Colon (tissue), 2 donors: ENCODE measurements at regions not wholly inside any gene's neighbourhood (a gene's known extent, or its start where the extent isn't known, plus 50 kb on each side); places are given as distances from the start of the nearest gene placed in this dataset.

Source experiments
- FAIRE-seq: peaks from 2 replicates; lab custom pipeline; 2012; peaks lifted over from hg19 to GRCh38; lab: Jason Lieb, UNC
- donor health status: control.
- donor health status: control.

GRCh38 chr3:8201886-8202285 lies 299.7 kb upstream of the LMCD1 start:
- no peak for FAIRE-seq

DNA sequence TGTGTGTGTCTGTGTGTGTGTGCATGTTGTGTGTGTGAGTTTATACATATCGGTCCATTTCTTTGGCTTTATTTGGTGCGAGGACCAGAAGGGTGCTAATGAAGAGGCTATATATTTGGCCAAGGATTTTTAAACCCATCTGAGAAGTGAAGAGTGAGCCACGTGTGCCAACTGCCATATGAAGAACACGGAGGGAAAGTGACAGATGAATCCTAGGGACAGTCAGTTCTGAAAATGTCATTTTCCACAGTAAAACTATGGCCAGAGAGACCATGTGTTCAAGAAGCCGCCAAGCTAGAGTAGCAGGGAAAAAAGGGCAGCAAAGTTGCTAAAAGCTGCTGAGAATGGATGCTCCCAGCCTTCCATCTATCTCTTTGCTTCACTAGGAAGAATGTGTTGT lies 297.3 kb upstream of the LMCD1 start:
- no peak for FAIRE-seq

GRCh38 chr3:8204853-8205650 lies 296.6 kb upstream of the LMCD1 start:
- no peak for FAIRE-seq

GRCh38 chr3:8205881-8206280 lies 295.7 kb upstream of the LMCD1 start:
- no peak for FAIRE-seq

DNA sequence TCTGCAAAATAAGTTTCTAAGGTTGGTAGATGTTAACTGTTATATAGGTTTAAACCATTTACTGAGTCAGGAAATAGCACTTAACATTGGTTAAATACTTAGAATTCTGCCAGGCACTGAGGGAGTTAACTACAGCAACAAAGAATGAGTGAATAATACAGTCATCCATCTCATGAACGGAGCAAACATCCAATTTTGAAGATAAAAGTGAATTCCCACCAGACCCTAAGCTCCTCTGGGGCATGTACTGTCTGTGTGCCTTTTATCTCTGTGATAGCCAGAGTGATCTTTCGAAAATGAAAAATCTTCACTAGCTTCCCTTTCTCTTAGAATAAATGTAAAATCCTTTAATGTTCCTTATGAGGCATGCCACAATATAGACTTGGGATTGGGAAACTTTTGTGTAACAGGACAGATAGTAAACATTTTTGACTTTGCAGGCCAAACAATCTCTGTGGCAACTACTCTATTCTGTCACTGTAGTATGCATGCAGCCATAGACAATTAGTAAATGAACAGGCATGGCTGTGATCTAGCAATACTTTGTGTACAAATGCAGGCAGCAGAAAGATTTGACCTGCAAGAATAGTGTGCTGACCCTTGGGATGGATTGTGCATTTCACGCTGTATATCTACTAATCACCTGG lies 294.5 kb upstream of the LMCD1 start:
- no peak for FAIRE-seq

GRCh38 chr3:8210882-8211341 lies 290.7 kb upstream of the LMCD1 start:
- no peak for FAIRE-seq

DNA sequence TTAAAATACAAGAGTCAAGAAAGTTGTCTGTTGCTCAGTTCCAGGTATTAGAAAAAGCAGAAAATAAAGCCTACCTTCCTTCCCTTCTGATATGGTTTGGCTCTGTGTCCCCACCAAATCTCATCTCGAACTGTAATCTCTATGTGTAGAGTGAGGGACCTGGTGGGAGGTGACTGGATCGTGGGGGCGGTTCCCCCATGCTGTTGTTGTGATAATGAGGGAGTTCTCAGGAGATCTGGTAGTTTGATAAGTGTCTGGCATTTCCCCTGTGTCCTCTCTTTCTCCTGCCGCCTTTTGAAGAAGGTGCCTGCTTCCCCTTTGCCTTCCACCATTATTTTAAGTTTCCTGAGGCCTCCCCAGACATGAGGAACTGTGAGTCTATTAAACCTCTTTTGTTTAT lies 288.8 kb upstream of the LMCD1 start:
- FAIRE-seq, result no peak

- FAIRE-seq, result no peak
Measured at GRCh38 chr3:8213286-8213685, 288.3 kb upstream of the LMCD1 start.

DNA sequence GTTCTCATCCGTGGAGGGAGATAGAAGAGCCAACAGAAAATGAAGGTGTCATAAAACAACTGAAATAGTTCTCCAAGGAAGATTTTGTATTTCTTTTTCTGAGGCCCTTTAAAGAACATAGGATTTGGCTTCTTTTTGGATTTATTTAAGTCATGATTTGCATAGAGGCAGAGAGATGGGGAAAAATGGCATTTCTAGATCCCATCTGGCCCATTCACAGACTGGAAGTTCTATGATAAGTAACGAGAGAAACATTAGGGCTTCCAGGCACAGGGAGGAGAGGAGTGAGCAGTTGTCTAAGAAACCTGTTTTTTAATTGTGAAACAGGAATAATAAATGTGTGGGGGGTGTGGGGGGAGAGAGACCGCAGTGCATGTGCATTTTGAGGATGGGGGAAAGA lies 285.8 kb upstream of the LMCD1 start:
- no peak for FAIRE-seq

DNA sequence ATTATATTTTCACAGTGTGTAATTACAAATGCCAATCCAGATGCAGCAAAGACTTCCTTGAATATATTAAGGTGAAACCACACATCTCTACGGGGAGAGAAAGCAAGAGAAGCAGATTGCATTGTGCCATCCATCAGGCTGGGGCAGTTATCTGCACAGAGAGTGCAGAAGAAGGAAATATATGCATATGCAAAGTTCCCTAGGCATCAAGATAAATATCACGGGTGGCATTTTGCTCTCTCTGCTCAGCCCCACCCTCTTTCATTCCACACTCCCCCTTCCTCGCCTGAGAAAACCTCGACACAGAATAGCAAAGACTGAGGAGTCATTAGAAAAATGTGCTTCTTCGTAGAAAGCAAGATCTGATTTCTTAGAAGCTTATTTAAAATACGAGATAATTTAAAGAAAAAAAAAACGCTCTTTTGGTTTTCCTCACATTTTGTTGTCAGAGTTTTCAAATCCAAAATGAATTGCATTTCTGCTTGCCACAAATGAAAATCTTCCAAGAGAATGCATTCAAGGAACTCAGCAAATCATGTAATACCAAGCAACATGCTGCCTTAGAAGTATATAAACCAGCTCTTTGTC lies 283.2 kb upstream of the LMCD1 start:
- no peak for FAIRE-seq

- no peak for FAIRE-seq
Measured at GRCh38 chr3:8220291-8220690, 281.3 kb upstream of the LMCD1 start.

GRCh38 chr3:8223766-8224165 lies 277.9 kb upstream of the LMCD1 start:
- FAIRE-seq, result no peak

DNA sequence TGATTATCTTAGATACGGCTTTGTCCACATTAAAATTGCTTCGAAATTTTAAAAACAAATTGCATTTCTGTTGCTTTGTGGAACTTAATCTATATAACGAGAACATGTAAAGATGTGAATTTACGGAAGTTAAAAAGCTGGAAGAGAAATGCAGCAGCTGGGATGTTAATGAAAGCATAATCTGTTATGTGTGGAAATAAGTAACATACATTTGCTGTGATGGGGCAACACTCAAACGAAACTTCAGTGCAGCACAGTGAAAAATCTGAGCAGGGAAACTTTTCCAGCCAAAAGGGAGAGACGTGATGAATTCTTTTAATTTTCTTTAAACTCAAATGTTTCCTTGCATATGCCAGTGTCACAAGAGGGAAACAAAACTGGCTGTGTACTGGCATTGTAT lies 276.7 kb upstream of the LMCD1 start:
- FAIRE-seq, result no peak

DNA sequence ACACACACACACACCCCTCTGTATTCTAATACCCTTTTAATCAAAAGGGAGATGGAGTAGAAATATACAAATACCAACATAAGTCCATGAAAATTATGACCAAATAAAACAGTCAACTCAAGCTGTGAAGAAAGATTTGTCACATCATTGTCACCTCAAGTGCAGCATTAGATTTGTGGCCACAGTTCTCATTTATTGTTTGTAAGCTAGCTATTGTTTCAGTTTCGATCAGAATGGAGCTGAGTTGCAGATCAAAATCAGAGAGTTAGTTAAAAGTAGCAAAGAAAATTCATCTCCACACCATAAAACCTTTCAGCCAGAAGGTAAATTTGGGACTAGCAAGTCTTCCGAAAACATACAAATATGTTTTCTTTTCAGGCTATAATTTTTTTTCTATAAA lies 267.7 kb upstream of the LMCD1 start:
- FAIRE-seq, result no peak

- FAIRE-seq, result no peak
Measured at GRCh38 chr3:8236264-8236663, 265.4 kb upstream of the LMCD1 start.

- no peak for FAIRE-seq
Measured at GRCh38 chr3:8237893-8238292, 263.7 kb upstream of the LMCD1 start.

DNA sequence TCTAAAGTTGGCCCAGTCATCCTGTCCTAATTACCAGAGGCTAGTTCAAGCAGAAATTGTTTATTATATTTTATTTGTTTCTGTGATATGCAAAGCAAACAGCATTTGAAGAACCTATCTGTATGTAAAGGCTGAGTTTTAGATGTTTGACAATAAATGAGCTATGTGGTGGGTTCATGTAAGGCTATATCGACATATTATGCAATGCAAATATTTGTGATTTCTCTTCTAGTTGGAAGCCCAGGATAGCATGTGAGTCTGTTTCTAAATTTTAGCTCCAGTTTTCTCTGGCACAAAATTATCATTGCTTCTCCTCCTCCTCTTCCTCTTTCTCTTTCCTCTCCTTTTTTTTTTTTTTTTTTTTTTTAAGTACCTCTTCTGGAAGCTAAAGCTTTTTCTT lies 263.2 kb upstream of the LMCD1 start:
- FAIRE-seq, result no peak

DNA sequence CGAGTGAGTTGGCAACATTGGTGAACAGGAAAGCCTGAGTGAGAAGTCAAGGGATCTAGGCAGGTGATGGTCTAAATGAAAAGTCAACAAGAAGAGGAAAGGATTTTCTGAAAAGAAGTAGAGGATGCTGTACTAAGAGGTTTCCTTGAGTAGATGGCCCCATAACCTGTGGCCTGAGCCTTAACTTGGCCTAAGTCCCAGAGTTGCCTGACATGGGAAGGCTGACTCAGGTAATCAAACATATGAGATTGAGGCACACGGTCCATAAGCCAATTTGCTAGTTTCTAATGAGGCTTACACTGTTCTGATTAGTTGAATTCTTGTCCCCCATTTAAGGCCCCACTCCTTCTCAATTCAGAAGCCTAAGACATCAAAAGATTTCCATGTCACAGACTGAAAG lies 262.5 kb upstream of the LMCD1 start:
- no peak for FAIRE-seq

GRCh38 chr3:8239718-8240695 lies 261.6 kb upstream of the LMCD1 start:
- no peak for FAIRE-seq

DNA sequence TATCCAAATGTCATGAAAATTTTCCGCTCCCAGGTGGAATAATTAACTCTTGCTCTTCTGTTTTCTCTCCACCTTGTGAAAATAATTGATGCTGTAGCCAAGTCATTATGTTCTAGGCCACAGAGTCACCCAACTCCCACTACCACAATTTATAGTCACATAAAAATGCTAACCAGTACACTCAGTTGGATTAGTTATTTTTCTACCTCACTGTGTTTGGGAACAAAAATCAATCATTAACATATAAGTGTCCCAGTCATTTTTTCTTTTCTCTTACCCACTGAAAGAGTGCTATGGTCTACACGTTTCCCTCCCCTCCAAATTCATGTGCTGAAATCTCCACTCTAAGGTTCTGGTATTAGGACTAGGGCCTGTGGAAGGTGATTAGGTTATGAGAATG lies 255.6 kb upstream of the LMCD1 start:
- no peak for FAIRE-seq

- no peak for FAIRE-seq
Measured at GRCh38 chr3:8253201-8253600, 248.4 kb upstream of the LMCD1 start.

- FAIRE-seq, result no peak
Measured at GRCh38 chr3:8254489-8254888, 247.1 kb upstream of the LMCD1 start.
